HG03571 (cell line): ENCODE measurements at regions not wholly inside any gene's neighbourhood (a gene's known extent, or its start where the extent isn't known, plus 50 kb on each side); places are given as distances from the start of the nearest gene placed in this dataset.

Experiments used
- ATAC-seq: cut with Tn5 transposase; IDR thresholded peaks from one replicate; pipeline ENCODE4 v1.9.1; 2021; ENCODE audit not compliant: unreplicated experiment

DNA sequence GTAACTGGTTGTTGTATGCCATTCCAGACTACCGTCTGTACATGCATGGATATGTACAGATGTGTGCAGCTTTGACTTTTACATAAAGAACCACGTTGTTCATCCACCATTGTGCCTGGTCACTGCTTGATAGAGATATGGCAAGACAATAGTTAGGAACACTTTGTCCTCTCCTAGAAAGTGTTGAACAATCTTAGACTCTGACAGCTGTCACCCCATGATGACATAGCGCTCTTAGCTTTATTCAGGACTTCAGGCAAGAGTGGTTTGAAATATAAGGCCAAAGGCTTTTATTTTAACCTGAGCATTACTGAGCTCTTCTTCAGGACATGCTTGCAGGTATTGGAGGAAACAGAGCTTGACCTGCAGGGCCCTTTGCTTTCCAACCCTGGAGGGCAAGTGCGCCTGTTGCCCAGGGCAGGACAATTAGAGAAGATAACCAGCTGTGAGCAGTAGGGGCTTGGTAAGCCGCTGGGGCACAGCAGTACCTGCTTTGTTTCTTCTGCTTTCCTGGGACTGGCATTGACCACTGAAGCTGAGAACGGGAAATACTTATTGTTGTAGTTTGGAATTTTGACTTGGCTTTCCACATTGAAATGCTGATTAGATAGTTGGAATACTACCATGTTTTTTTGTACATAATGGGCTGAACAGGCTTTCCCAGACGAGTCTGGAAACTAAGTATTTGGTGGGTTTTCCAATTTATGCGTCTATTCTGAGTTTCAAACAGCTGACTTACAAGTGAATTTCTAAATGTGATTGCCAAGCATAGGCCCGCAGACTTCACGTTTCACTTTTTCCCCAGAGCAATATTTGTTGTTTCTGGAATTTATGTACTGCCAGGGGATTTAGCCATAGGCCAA, 51.1 kb downstream of the GARRE1 start:
- no peak for ATAC-seq

DNA sequence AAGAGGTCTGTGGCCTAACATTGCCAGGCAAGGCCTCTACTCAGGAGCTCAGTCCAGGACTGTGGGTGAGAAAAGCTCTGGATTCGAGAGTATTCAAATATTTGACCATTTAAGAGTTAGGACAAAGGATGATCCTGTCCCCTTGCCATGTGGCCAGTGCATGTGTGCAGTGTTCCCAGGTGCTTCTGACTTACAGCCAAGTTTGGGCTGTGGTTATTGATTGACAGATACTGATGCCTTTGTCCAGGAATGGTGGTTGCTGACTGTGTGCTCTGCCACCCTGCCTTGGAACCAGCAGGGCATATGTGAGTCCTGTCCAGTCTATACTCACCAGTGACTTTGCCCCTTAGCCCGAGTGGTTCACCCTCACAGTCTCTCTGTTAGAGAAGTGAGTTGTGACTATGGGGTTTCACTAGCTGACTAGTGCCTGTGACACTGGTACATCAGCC, 51.9 kb downstream of the GARRE1 start:
- ATAC-seq: no peak

DNA sequence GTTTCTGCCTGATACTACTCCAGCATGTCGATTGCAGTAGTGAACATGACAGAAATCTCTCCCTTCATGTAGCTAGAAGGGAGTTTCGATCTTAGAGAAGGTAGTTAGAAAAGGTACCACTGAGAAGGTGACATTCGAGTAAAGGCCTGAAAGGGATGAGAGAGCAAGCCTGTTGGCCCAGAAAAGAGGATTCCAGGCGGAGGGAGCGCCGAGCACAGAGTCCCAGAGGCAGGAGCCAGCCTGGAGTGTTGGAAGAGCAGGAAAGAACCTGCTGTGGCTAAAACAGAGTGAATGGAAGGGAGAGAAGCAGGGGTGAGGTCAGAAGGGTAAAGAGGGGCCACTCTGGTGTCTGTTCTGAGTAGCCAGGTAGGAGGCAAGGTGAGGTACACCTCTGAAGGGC, 52.5 kb downstream of the GARRE1 start:
- ATAC-seq: no peak

DNA sequence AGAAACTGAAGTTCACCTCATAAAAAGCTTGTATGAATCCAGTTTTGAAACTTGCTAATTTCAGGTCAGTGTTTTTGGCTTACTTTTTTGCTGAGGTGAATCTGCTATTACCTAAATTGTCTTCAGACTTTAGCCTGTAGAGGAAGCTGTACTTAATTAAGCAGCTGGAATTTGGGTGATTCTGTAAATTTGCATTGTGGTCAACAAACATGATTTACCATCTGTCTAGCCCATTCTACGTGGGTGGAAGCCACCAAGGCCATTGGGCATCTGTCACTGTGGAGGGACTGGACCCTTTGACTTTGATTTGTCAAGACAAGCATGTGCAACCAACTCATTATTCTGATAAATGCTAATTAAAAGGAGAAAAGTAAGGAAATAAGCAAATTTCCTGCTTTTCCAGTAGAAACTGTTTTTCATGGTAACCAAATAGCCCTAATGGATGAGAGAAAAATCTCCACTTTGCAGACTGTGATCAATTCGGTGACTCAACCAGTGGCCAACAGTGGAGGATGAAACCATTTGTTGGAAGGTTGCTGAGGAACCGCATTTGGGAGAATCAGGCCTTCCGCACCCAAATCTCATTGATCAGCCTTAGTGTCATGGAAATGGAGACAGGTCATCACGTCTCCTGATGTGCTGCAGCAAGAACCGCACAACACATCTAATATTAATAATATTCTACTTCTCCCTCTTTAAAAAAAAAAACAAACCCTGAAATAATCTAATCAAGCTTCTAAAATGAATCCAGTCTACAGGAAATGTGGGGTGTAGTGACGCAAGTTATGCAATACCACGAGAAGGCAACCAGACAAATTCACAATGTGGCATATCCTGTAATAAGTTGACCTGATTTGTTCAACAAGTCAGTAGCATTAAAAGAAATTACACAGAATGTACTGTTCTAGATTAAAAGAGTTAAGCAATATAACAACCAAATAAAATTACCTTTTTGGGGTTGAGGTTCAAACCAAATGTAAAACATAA, 54.3 kb downstream of the GARRE1 start:
- ATAC-seq: no peak

DNA sequence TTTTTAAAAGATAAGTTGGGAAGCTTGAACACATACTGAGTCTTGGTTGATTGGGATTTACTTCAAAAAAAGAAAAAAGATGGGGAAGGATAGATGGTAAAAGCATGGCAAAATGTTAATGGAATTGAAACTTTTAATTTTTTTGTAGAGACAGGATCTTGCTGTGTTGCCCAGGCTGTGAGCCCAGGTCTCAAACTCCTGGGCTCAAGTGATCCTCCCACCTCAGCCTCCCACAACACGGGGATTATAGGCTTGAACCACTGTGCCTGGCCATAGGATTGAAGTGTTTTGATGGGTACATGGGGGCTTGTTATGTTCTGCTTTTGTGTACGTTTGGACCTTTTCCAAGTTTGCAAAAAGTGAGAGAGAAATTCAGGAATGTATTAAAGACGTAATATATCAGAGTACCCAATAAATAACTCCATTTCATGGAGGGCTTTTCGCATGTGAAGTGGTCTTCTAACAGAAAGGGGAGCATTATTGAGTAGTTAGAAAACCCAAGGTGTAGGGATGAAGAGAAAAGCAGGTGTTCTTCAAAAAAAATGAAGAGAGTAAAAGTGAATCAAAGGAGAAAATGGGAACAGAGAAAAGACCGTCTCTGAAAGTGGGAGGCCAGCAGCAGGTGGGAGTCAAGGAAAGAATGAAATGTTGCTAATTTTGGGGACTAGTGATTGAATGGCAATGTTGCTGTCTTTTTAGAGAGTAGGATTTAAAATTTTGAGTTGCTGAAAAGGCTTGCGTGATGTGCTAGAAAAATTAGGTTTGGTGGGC, 55.2 kb downstream of the GARRE1 start:
- ATAC-seq: no peak

DNA sequence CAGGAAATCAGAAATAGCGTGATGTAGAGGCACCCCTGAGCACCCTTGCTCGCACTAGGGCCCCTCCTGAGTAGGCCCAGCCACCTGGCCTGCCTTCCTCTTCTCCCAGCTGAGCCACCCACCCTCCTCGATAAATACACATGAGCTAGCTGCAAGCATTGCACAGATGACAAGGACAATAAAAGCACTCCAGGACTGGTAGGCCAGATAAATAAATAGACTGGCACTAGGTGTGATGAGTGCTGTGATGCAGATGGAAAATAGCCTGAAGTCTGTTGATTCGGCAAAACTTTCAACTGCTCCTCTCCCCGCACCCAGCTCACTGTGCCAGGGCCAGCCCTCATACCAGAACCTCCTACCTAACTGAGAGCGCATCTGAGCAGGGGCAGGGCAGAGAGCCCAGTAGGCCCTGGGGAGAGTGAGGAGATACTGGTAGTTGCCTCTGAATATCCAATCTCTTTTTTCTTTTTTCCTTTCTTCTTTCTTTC, 54.5 kb upstream of the GPI start:
- no peak for ATAC-seq

DNA sequence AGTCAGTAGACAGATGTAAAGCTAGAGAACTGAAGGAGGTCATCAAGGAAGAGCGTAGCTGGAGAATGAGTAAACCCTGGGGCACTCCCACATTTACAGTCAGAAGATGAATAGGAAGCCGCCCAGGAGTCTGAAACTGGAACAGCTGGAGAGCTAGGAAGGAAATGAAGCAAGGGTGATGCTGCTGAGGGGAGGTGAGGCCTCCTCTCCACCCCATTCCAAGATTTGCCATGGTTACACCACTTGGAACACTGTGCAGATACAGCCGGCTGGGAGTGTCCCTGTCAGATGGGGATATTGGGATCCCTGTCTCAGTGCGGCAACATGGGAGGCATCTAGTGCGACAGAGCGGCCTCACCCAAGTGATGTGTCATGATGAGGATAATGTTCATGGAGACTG, 51.8 kb upstream of the GPI start:
- no peak for ATAC-seq

DNA sequence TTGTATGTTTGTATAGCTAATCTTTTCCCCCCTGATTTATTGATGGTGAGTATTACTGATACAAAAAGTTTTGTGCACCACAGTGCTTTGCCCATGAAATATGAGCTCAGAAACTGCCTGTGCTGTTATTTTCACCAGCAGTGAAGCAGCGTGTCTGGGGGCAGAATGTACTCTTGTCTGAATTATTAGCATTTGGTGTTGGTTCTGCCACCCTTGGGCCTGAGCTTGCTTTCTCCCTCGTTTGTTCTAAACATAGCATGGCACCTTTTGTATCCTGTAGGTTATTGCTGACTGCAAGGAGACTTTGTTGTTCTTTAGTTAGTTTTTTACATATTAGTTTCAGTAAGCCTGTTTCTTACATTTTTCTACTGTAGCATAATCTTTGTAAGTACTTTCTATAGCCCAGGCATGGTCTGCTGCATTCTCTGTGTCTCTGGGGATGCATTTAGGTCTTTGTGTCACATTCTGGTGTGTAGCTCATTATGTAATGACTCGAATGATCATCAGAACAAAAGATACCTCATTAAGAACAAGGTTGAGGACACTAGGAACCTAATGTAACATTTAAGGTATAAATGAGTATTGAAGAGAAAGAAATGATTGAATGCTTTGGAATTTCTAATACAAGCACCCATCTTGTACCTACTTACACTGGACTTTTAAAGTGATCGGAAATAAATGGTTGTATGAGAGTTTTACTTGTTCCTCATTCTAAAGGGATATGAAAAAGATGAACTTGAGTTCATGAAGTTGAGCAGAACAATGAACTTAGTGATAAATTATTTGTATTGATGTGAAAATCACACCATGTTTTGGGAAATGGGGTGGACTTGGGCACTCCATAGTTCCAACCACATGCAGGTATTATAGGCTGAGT, 50.3 kb upstream of the GPI start:
- ATAC-seq: peak; percentile 53
